Gastrocnemius medialis (tissue), 4 donors: ENCODE measurements at regions not wholly inside any gene's neighbourhood (a gene's known extent, or its start where the extent isn't known, plus 50 kb on each side); places are given as distances from the start of the nearest gene placed in this dataset.
A peak's percentile ranks its signal among the peaks of the same experiment; 100 is the strongest.

Experiments used
- ATAC-seq, 2 donors: fragments of 150-250 bp; one replicate each; pipeline ENCODE4 v1.9.1; 2016
- DNase-seq, 2 donors: peaks; one replicate each; pipeline ENCODE4 v3.0.0-alpha.2; 2019
- H3K27ac ChIP-seq, 4 donors: fragments of 200-600 bp; sonication (generic); 1 replicate in 1 of 4; 2 replicates in 3 of 4; pipeline ENCODE4 v1.5.1; 2016 to 2018; ENCODE audit warnings: mild to moderate bottlenecking in 2 of 4, moderate library complexity in 1 of 4
- H3K27me3 ChIP-seq, 3 donors: fragments of 200-600 bp; sonication (generic) in 2 of 3; 1 replicate in 1 of 3; 2 replicates in 2 of 3; pipeline versions ENCODE4 v1.5.1 to v1.6.0; 2016 to 2019; ENCODE audit warnings: mild to moderate bottlenecking in 1 of 3, moderate library complexity in 1 of 3
- H3K36me3 ChIP-seq, 2 donors: fragments of 200-600 bp; sonication (generic) in 1 of 2; one replicate each; pipeline ENCODE4 v1.5.1; 2017 to 2018
- H3K4me1 ChIP-seq, 2 donors: fragments of 200-600 bp; sonication (generic) in 1 of 2; one replicate each; pipeline ENCODE4 v1.5.1; 2016 to 2017; ENCODE audit warnings: mild to moderate bottlenecking in 2 of 2
- H3K4me3 ChIP-seq, 4 donors: fragments of 200-600 bp; sonication (generic) in 3 of 4; 1 replicate in 1 of 4; 2 replicates in 3 of 4; pipeline ENCODE4 v1.5.1; 2016 to 2019; ENCODE audit warnings: mild to moderate bottlenecking in 2 of 4
- H3K9me3 ChIP-seq, 3 donors: fragments of 200-600 bp; sonication (generic) in 2 of 3; 1 replicate in 1 of 3; 2 replicates in 2 of 3; pipeline ENCODE4 v1.5.1; 2016 to 2019
- CTCF ChIP-seq, 5 experiments: fragments of 450-650 bp in 3 of 5; fragments of 200-600 bp in 2 of 5; sonication (generic) in 2 of 5; IDR thresholded peaks in 4 of 5; conservative IDR thresholded peaks in 1 of 5; 1 replicate in 4 of 5; 2 replicates in 1 of 5; pipeline ENCODE4 v1.5.1; 2016 to 2019; ENCODE audit warnings: antibody characterized with exemption in 5 of 5, mild to moderate bottlenecking in 3 of 5, moderate library complexity in 3 of 5
- POLR2A ChIP-seq, 2 donors: fragments of 450-650 bp; IDR thresholded peaks; one replicate each; pipeline ENCODE4 v1.6.1; 2017; ENCODE audit warnings: antibody characterized with exemption in 2 of 2, mild to moderate bottlenecking in 2 of 2, moderate library complexity in 2 of 2
- in situ Hi-C, 4 donors: fragments of 200-750 bp; cut with MboI; loops; one replicate each; pipeline versions ENCODE4 v1.15.0 to v1.8.0; 2017; ENCODE audit warnings: low sequenced_read_pairs in 4 of 4
- intact Hi-C: fragments of 100-400 bp; cut with DNase I; formaldehyde crosslinking; loops from one replicate; pipeline ENCODE4 v1.15.1; 2023; ENCODE audit warnings: low total_unique reads

- Histone ChIP-seq H3K27ac (peak overlapping the region; percentile 17 to 63 (median 53)), H3K4me1 (peaks cover 11 to 13% of the 10 kb centered on the region in 2 donors), H3K36me3 (no peaks in the 10 kb centered on the region), H3K4me3 (no peak overlapping the region), H3K9me3 (no peaks in the 10 kb centered on the region), H3K27me3 (no peaks in the 10 kb centered on the region)
- in situ Hi-C loops, result no loop called here
- no peak for DNase-seq
- ATAC-seq, result no peak
- TF ChIP-seq CTCF (IDR thresholded peaks at IDR 0.05 in 4 of 5, conservative IDR thresholded peaks at IDR 0.05 in 1 of 5) (no peak), POLR2A (IDR thresholded peaks at IDR 0.05) (no peak)
- intact Hi-C loops, result loop anchor here (5.0 kb wide), 1 partner anchor 36 kb away; no protein-coding TSS in a partner anchor
These were observed 106.8 kb upstream of the CD180 start for GRCh38 chr5:67303356-67303755.

GRCh38 chr5:67301285-67301903 is 104.8 kb upstream of the CD180 start:
- H3K27ac ChIP-seq, result peak overlapping the region; percentile 49 to 70 (median 62)
- H3K27me3 ChIP-seq, result no peaks in the 10 kb centered on the region
- no peaks in the 10 kb centered on the region for H3K36me3 ChIP-seq
- DNase-seq (peak; percentile 62 to 82), ATAC-seq (peak; percentile 71 to 77)
- no peaks in the 10 kb centered on the region for H3K9me3 ChIP-seq
- no peak overlapping the region for H3K4me3 ChIP-seq
- in situ Hi-C loops (no loop called here), intact Hi-C loops (loop anchor here (5.0 kb wide), 1 partner anchor 34 kb away; no protein-coding TSS in a partner anchor)
- no peak for TF ChIP-seq CTCF (IDR thresholded peaks at IDR 0.05 in 4 of 5, conservative IDR thresholded peaks at IDR 0.05 in 1 of 5)
- TF ChIP-seq POLR2A (IDR thresholded peaks at IDR 0.05), result no peak
- H3K4me1 ChIP-seq, result peaks cover 11 to 13% of the 10 kb centered on the region in 2 donors

DNA sequence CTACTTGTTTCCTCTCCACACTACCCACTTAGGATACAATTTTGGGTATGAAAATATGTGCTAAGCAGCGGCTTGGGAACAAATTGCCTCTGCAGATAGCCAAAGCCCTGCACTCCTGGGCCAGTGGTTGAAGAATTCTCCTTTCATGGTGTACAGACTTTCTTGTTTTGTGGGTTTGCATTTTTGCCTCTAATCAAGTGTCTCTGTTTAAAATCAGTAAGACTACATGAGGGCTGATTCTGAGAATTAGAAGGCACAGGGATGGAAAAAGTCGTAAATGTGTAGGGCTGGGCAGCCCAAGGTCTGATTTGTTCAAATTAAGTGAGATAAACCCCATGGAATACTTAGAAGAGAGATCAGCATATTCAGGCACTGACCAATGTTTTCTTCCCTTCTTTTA is 103.7 kb upstream of the CD180 start:
- TF ChIP-seq CTCF (IDR thresholded peaks at IDR 0.05 in 4 of 5, conservative IDR thresholded peaks at IDR 0.05 in 1 of 5) (no peak), POLR2A (IDR thresholded peaks at IDR 0.05) (no peak)
- no peaks in the 10 kb centered on the region for H3K27me3 ChIP-seq
- intact Hi-C loops (loop anchor here (5.0 kb wide), 1 partner anchor 33 kb away; no protein-coding TSS in a partner anchor), in situ Hi-C loops (no loop called here)
- peak overlapping the region; percentile 49 to 70 (median 62) for H3K27ac ChIP-seq
- peaks cover 11 to 13% of the 10 kb centered on the region in 2 donors for H3K4me1 ChIP-seq
- ATAC-seq, result no peak
- DNase-seq, result no peak
- no peaks in the 10 kb centered on the region for H3K36me3 ChIP-seq
- H3K4me3 ChIP-seq, result no peak overlapping the region
- no peaks in the 10 kb centered on the region for H3K9me3 ChIP-seq

GRCh38 chr5:67299231-67299735 is 102.7 kb upstream of the CD180 start:
- Histone ChIP-seq H3K36me3 (no peaks in the 10 kb centered on the region), H3K4me3 (no peak overlapping the region), H3K9me3 (no peaks in the 10 kb centered on the region), H3K4me1 (peaks cover 11 to 13% of the 10 kb centered on the region in 2 donors), H3K27me3 (no peaks in the 10 kb centered on the region), H3K27ac (no peak overlapping the region)
- TF ChIP-seq POLR2A (IDR thresholded peaks at IDR 0.05), result no peak
- TF ChIP-seq CTCF (IDR thresholded peaks at IDR 0.05 in 4 of 5, conservative IDR thresholded peaks at IDR 0.05 in 1 of 5), result no peak
- DNase-seq (no peak), ATAC-seq (no peak)
- intact Hi-C loops, result no loop called here
- in situ Hi-C loops, result no loop called here
